ENCODE measurements at regions not wholly inside any gene's neighbourhood (a gene's known extent, or its start where the extent isn't known, plus 50 kb on each side); places are given as distances from the start of the nearest gene placed in this dataset.

- Histone ChIP-seq H3K4ac (ENCODE audit: low read depth, low read length) (no peak overlapping the region), H3K79me1 (ENCODE audit: low read length) (no peaks in the 10 kb centered on the region), H3K9ac (ENCODE audit: low read length) (no peak overlapping the region), H3K9me3 (ENCODE audit: insufficient read depth, low read depth, low read length) (no peaks in the 10 kb centered on the region), H4K91ac (ENCODE audit: low read depth, low read length) (no peak overlapping the region), H3K23ac (ENCODE audit: low read length) (no peak overlapping the region), H3K18ac (ENCODE audit: low read length) (no peak overlapping the region), H3K14ac (ENCODE audit: low read length) (no peak overlapping the region), H2AFZ (ENCODE audit: insufficient read depth, low read length, poor library complexity) (no peak overlapping the region), H3K36me3 (ENCODE audit: control insufficient read depth in 1 of 2, insufficient read depth in 2 of 2, low read length in 2 of 2) (no peaks in the 10 kb centered on the region), H3K4me1 (ENCODE audit: control insufficient read depth in 1 of 2, insufficient read depth in 2 of 2, low read length in 2 of 2) (no peaks in the 10 kb centered on the region), H3K79me2 (ENCODE audit: control insufficient read depth, insufficient read depth, low read length, poor library complexity) (no peaks in the 10 kb centered on the region), H2AK5ac (ENCODE audit: low read length) (no peak overlapping the region), H4K8ac (ENCODE audit: low read depth, low read length) (no peak overlapping the region), H3K27me3 (ENCODE audit: insufficient read depth, low read length) (no peaks in the 10 kb centered on the region), H3K4me3 (ENCODE audit: low read depth, low read length) (no peak overlapping the region), H3K4me2 (ENCODE audit: low read length) (no peak overlapping the region), H3K27ac (ENCODE audit: low read depth, low read length) (no peak overlapping the region), H2BK5ac (ENCODE audit: low read depth, low read length, poor library complexity) (no peak overlapping the region), H2BK120ac (ENCODE audit: insufficient read depth, low read length, poor library complexity) (no peak overlapping the region), H2BK12ac (ENCODE audit: low read length) (no peak overlapping the region), H4K12ac (ENCODE audit: low read depth, low read length) (no peak overlapping the region)
- WGBS (ENCODE audit: extremely low coverage, insufficient coverage, insufficient read length) = no CpG with 5 or more reads among the region's 2 CpGs
- no peak for DNase-seq
Observed at GRCh38 chrX:15998350-15998749, 125.0 kb upstream of the GRPR start.

GRCh38 chrX:15989716-15990115 lies 133.6 kb upstream of the GRPR start:
- no peak overlapping the region for H4K12ac ChIP-seq (ENCODE audit: low read depth, low read length)
- H3K27me3 ChIP-seq (ENCODE audit: insufficient read depth, low read length) = no peaks in the 10 kb centered on the region
- no peaks in the 10 kb centered on the region for H3K9me3 ChIP-seq (ENCODE audit: insufficient read depth, low read depth, low read length)
- H3K4me1 ChIP-seq (ENCODE audit: control insufficient read depth in 1 of 2, insufficient read depth in 2 of 2, low read length in 2 of 2) = no peaks in the 10 kb centered on the region
- no peaks in the 10 kb centered on the region for H3K36me3 ChIP-seq (ENCODE audit: control insufficient read depth in 1 of 2, insufficient read depth in 2 of 2, low read length in 2 of 2)
- H3K9ac ChIP-seq (ENCODE audit: low read length) = no peak overlapping the region
- H3K23ac ChIP-seq (ENCODE audit: low read length) = no peak overlapping the region
- H3K4me3 ChIP-seq (ENCODE audit: low read depth, low read length) = no peak overlapping the region
- no peak overlapping the region for H3K14ac ChIP-seq (ENCODE audit: low read length)
- H2BK12ac ChIP-seq (ENCODE audit: low read length) = no peak overlapping the region
- no peak overlapping the region for H3K18ac ChIP-seq (ENCODE audit: low read length)
- H2AK5ac ChIP-seq (ENCODE audit: low read length) = no peak overlapping the region
- H3K79me2 ChIP-seq (ENCODE audit: control insufficient read depth, insufficient read depth, low read length, poor library complexity) = no peaks in the 10 kb centered on the region
- H3K79me1 ChIP-seq (ENCODE audit: low read length) = no peaks in the 10 kb centered on the region
- H3K27ac ChIP-seq (ENCODE audit: low read depth, low read length) = no peak overlapping the region
- no peak for DNase-seq
- no peak overlapping the region for H3K4ac ChIP-seq (ENCODE audit: low read depth, low read length)
- H4K8ac ChIP-seq (ENCODE audit: low read depth, low read length) = no peak overlapping the region
- no peak overlapping the region for H2BK120ac ChIP-seq (ENCODE audit: insufficient read depth, low read length, poor library complexity)
- WGBS (ENCODE audit: extremely low coverage, insufficient coverage, insufficient read length) = no CpG with 5 or more reads among the region's 4 CpGs
- no peak overlapping the region for H2AFZ ChIP-seq (ENCODE audit: insufficient read depth, low read length, poor library complexity)
- H2BK5ac ChIP-seq (ENCODE audit: low read depth, low read length, poor library complexity) = no peak overlapping the region
- no peak overlapping the region for H3K4me2 ChIP-seq (ENCODE audit: low read length)
- H4K91ac ChIP-seq (ENCODE audit: low read depth, low read length) = no peak overlapping the region

GRCh38 chrX:15988661-15989603 lies 134.3 kb upstream of the AP1S2 start:
- no peak overlapping the region for H2BK5ac ChIP-seq (ENCODE audit: low read depth, low read length, poor library complexity)
- no peaks in the 10 kb centered on the region for H3K4me1 ChIP-seq (ENCODE audit: control insufficient read depth in 1 of 2, insufficient read depth in 2 of 2, low read length in 2 of 2)
- H3K4ac ChIP-seq (ENCODE audit: low read depth, low read length) = no peak overlapping the region
- H3K4me2 ChIP-seq (ENCODE audit: low read length) = no peak overlapping the region
- H3K18ac ChIP-seq (ENCODE audit: low read length) = no peak overlapping the region
- no peak overlapping the region for H3K4me3 ChIP-seq (ENCODE audit: low read depth, low read length)
- peak in 1 of 2 donors; percentile 2 for DNase-seq
- H3K9me3 ChIP-seq (ENCODE audit: insufficient read depth, low read depth, low read length) = no peaks in the 10 kb centered on the region
- no peak overlapping the region for H4K12ac ChIP-seq (ENCODE audit: low read depth, low read length)
- H3K27me3 ChIP-seq (ENCODE audit: insufficient read depth, low read length) = no peaks in the 10 kb centered on the region
- H2BK120ac ChIP-seq (ENCODE audit: insufficient read depth, low read length, poor library complexity) = no peak overlapping the region
- no peaks in the 10 kb centered on the region for H3K79me1 ChIP-seq (ENCODE audit: low read length)
- H4K91ac ChIP-seq (ENCODE audit: low read depth, low read length) = no peak overlapping the region
- H3K9ac ChIP-seq (ENCODE audit: low read length) = no peak overlapping the region
- H4K8ac ChIP-seq (ENCODE audit: low read depth, low read length) = no peak overlapping the region
- H3K14ac ChIP-seq (ENCODE audit: low read length) = no peak overlapping the region
- H3K36me3 ChIP-seq (ENCODE audit: control insufficient read depth in 1 of 2, insufficient read depth in 2 of 2, low read length in 2 of 2) = no peaks in the 10 kb centered on the region
- no peak overlapping the region for H2AK5ac ChIP-seq (ENCODE audit: low read length)
- no peak overlapping the region for H2AFZ ChIP-seq (ENCODE audit: insufficient read depth, low read length, poor library complexity)
- WGBS (ENCODE audit: extremely low coverage, insufficient coverage, insufficient read length) = no CpG with 5 or more reads among the region's 5 CpGs
- no peak overlapping the region for H2BK12ac ChIP-seq (ENCODE audit: low read length)
- H3K79me2 ChIP-seq (ENCODE audit: control insufficient read depth, insufficient read depth, low read length, poor library complexity) = no peaks in the 10 kb centered on the region
- H3K23ac ChIP-seq (ENCODE audit: low read length) = no peak overlapping the region
- no peak overlapping the region for H3K27ac ChIP-seq (ENCODE audit: low read depth, low read length)

GRCh38 chrX:15985937-15986336 lies 131.3 kb upstream of the AP1S2 start:
- no CpG with 5 or more reads among the region's 2 CpGs for WGBS (ENCODE audit: extremely low coverage, insufficient coverage, insufficient read length)

More at GRCh38 chrX:15985937-15986336, 131.3 kb upstream of the AP1S2 start:
- no peak overlapping the region for H4K12ac ChIP-seq (ENCODE audit: low read depth, low read length)
- H3K79me2 ChIP-seq (ENCODE audit: control insufficient read depth, insufficient read depth, low read length, poor library complexity) = no peaks in the 10 kb centered on the region
- no peak overlapping the region for H3K4me3 ChIP-seq (ENCODE audit: low read depth, low read length)
- H3K4me2 ChIP-seq (ENCODE audit: low read length) = no peak overlapping the region
- H3K79me1 ChIP-seq (ENCODE audit: low read length) = no peaks in the 10 kb centered on the region
- DNase-seq = no peak
- no peaks in the 10 kb centered on the region for H3K9me3 ChIP-seq (ENCODE audit: insufficient read depth, low read depth, low read length)
- no peak overlapping the region for H3K27ac ChIP-seq (ENCODE audit: low read depth, low read length)
- no peak overlapping the region for H3K18ac ChIP-seq (ENCODE audit: low read length)
- no peak overlapping the region for H2AFZ ChIP-seq (ENCODE audit: insufficient read depth, low read length, poor library complexity)
- no peak overlapping the region for H3K23ac ChIP-seq (ENCODE audit: low read length)
- no peak overlapping the region for H2BK120ac ChIP-seq (ENCODE audit: insufficient read depth, low read length, poor library complexity)
- H4K8ac ChIP-seq (ENCODE audit: low read depth, low read length) = no peak overlapping the region
- H3K9ac ChIP-seq (ENCODE audit: low read length) = no peak overlapping the region
- H4K91ac ChIP-seq (ENCODE audit: low read depth, low read length) = no peak overlapping the region
- H3K36me3 ChIP-seq (ENCODE audit: control insufficient read depth in 1 of 2, insufficient read depth in 2 of 2, low read length in 2 of 2) = no peaks in the 10 kb centered on the region
- H2BK5ac ChIP-seq (ENCODE audit: low read depth, low read length, poor library complexity) = no peak overlapping the region
- no peaks in the 10 kb centered on the region for H3K27me3 ChIP-seq (ENCODE audit: insufficient read depth, low read length)
- no peak overlapping the region for H2AK5ac ChIP-seq (ENCODE audit: low read length)
- no peak overlapping the region for H3K4ac ChIP-seq (ENCODE audit: low read depth, low read length)
- H3K14ac ChIP-seq (ENCODE audit: low read length) = no peak overlapping the region
- H2BK12ac ChIP-seq (ENCODE audit: low read length) = no peak overlapping the region
- no peaks in the 10 kb centered on the region for H3K4me1 ChIP-seq (ENCODE audit: control insufficient read depth in 1 of 2, insufficient read depth in 2 of 2, low read length in 2 of 2)

All from trophoblast cell (in vitro differentiated cells and primary cell).